ENCODE measurements at regions not wholly inside any gene's neighbourhood (a gene's known extent, or its start where the extent isn't known, plus 50 kb on each side); places are given as distances from the start of the nearest gene placed in this dataset.

DNA sequence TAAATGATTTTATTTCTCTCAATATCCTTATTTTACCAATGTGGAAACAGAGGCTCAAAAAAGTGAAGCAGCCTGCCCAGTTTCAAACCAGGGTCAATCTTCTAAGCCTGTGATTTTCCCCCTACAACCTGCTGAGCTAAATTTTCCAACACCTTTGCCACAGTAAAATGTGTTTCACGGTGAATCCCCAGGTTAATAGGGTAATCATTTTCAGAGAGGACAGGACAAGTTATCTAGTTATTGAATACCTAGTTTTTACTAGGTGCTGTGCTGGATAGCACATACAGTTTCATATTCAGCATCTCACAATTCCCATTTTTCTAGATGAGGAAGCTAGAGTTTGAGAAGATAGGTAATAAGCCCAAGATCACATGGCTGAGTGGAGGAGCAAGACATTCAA lies 236.6 kb downstream of the PTH2R start:
- TF ChIP-seq EZH2phosphoT487 (IDR thresholded peaks at IDR 0.05; ENCODE audit: borderline replicate concordance, low read depth) (no peak), CHD2 (IDR thresholded peaks at IDR 0.05; ENCODE audit: low read length, partially characterized antibody) (no peak), GATA2 (CRISPR knock-in tag; IDR thresholded peaks at IDR 0.05) (no peak), TCF12 (IDR thresholded peaks at IDR 0.05) (no peak), JUND (IDR thresholded peaks at IDR 0.05) (no peak)
- TF ChIP-seq, protein P1, sequence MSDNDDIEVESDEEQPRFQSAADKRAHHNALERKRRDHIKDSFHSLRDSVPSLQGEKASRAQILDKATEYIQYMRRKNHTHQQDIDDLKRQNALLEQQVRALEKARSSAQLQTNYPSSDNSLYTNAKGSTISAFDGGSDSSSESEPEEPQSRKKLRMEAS (IDR thresholded peaks at IDR 0.05; ENCODE audit: low read depth), result no peak
- TF ChIP-seq, protein P2, sequence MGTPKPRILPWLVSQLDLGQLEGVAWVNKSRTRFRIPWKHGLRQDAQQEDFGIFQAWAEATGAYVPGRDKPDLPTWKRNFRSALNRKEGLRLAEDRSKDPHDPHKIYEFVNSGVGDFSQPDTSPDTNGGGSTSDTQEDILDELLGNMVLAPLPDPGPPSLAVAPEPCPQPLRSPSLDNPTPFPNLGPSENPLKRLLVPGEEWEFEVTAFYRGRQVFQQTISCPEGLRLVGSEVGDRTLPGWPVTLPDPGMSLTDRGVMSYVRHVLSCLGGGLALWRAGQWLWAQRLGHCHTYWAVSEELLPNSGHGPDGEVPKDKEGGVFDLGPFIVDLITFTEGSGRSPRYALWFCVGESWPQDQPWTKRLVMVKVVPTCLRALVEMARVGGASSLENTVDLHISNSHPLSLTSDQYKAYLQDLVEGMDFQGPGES (IDR thresholded peaks at IDR 0.05; ENCODE audit: low read depth, low read length), result no peak
- no peaks in the 10 kb centered on the region for H3K79me2 ChIP-seq (ENCODE audit: insufficient read depth)
- H4K20me1 ChIP-seq (ENCODE audit: insufficient read depth), result no peaks in the 10 kb centered on the region
- no peak for DNase-seq
- ChIA-PET CTCF (interaction anchor here (1.5 kb wide), 1 partner anchor 9 kb away, joined by 4 read pairs; no protein-coding TSS in a partner anchor), POLR2A (no interaction called here)
- H3K4me1 ChIP-seq (ENCODE audit: control insufficient read depth in 1 of 2, insufficient read depth in 2 of 2, low read depth in 1 of 2, low read length in 1 of 2), result no peaks in the 10 kb centered on the region
- no peak overlapping the region for H3K4me2 ChIP-seq
- H3K27ac ChIP-seq (ENCODE audit: low read depth in 2 of 2, low read length in 1 of 2), result no peak overlapping the region
- 6% methylated on average over 1 of the region's 1 CpG for WGBS (ENCODE audit: low lambda C conversion rate)
- no peaks in the 10 kb centered on the region for H3F3A ChIP-seq (replicated peaks; ENCODE audit: insufficient read depth)
- H3K9ac ChIP-seq, result no peak overlapping the region
- no peak overlapping the region for H2AFZ ChIP-seq (ENCODE audit: low read depth)
- no peaks in the 10 kb centered on the region for H3K9me3 ChIP-seq
- H3K4me3 ChIP-seq (ENCODE audit: low read depth in 2 of 2, low read length in 1 of 2), result no peak overlapping the region
- no peaks in the 10 kb centered on the region for H3K27me3 ChIP-seq (ENCODE audit: insufficient read depth)
- H3K36me3 ChIP-seq (replicated peaks in 1 of 2; ENCODE audit: control insufficient read depth in 1 of 2, insufficient read depth in 2 of 2, low read length in 1 of 2), result no peaks in the 10 kb centered on the region
- no peaks in the 10 kb centered on the region for H3K9me2 ChIP-seq

DNA sequence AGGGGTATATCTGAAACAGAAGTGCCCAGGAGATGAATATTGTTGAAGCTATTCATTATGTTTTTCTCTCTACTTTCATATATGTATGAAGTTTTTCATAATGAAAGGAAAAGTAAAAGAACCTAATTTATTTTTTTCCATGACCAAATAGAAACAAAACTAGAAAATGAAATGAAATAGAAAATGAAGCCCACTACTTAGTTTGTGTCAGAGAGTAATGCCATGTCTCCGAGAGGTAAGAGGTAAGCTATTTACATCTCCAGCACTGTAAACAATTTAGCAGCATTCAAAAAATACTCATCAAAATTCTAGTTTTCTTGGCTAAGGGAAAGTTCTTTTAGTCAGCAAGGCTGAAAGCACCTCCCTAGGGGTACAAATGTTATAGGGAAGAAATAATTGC lies 238.6 kb downstream of the PTH2R start:
- 38% methylated on average over 1 of the region's 1 CpG for WGBS (ENCODE audit: low lambda C conversion rate)

More for the DNA sequence above, 238.6 kb downstream of the PTH2R start:
- Histone ChIP-seq H3K4me3 (ENCODE audit: low read depth in 2 of 2, low read length in 1 of 2) (no peak overlapping the region), H3K27ac (ENCODE audit: low read depth in 2 of 2, low read length in 1 of 2) (no peak overlapping the region), H3K9me2 (no peaks in the 10 kb centered on the region), H3K36me3 (replicated peaks in 1 of 2; ENCODE audit: control insufficient read depth in 1 of 2, insufficient read depth in 2 of 2, low read length in 1 of 2) (no peaks in the 10 kb centered on the region), H3K9ac (no peak overlapping the region), H3K27me3 (ENCODE audit: insufficient read depth) (no peaks in the 10 kb centered on the region), H3K4me2 (no peak overlapping the region), H4K20me1 (ENCODE audit: insufficient read depth) (no peaks in the 10 kb centered on the region), H3K9me3 (no peaks in the 10 kb centered on the region), H3K4me1 (ENCODE audit: control insufficient read depth in 1 of 2, insufficient read depth in 2 of 2, low read depth in 1 of 2, low read length in 1 of 2) (no peaks in the 10 kb centered on the region), H3K79me2 (ENCODE audit: insufficient read depth) (no peaks in the 10 kb centered on the region), H2AFZ (ENCODE audit: low read depth) (no peak overlapping the region), H3F3A (replicated peaks; ENCODE audit: insufficient read depth) (no peaks in the 10 kb centered on the region)
- no peak for DNase-seq
- CTCF ChIA-PET, result no interaction called here
- POLR2A ChIA-PET, result no interaction called here
- no peak for TF ChIP-seq TEAD4 (IDR thresholded peaks at IDR 0.05; ENCODE audit: borderline replicate concordance, insufficient read depth)
- no peak for TF ChIP-seq RAD21 (IDR thresholded peaks at IDR 0.05; ENCODE audit: low read length)
- TF ChIP-seq, protein P3, sequence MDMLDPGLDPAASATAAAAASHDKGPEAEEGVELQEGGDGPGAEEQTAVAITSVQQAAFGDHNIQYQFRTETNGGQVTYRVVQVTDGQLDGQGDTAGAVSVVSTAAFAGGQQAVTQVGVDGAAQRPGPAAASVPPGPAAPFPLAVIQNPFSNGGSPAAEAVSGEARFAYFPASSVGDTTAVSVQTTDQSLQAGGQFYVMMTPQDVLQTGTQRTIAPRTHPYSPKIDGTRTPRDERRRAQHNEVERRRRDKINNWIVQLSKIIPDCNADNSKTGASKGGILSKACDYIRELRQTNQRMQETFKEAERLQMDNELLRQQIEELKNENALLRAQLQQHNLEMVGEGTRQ (IDR thresholded peaks at IDR 0.05; ENCODE audit: borderline replicate concordance, low read depth, low read length), result no peak
- TF ChIP-seq CHD2 (IDR thresholded peaks at IDR 0.05; ENCODE audit: low read length, partially characterized antibody), result no peak
- TF ChIP-seq, protein P4, sequence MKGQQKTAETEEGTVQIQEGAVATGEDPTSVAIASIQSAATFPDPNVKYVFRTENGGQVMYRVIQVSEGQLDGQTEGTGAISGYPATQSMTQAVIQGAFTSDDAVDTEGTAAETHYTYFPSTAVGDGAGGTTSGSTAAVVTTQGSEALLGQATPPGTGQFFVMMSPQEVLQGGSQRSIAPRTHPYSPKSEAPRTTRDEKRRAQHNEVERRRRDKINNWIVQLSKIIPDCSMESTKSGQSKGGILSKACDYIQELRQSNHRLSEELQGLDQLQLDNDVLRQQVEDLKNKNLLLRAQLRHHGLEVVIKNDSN (IDR thresholded peaks at IDR 0.05; ENCODE audit: borderline replicate concordance, low read depth), result no peak
- no peak for TF ChIP-seq MXI1 (IDR thresholded peaks at IDR 0.05; ENCODE audit: low read depth, low read length)
- TF ChIP-seq, protein P5, sequence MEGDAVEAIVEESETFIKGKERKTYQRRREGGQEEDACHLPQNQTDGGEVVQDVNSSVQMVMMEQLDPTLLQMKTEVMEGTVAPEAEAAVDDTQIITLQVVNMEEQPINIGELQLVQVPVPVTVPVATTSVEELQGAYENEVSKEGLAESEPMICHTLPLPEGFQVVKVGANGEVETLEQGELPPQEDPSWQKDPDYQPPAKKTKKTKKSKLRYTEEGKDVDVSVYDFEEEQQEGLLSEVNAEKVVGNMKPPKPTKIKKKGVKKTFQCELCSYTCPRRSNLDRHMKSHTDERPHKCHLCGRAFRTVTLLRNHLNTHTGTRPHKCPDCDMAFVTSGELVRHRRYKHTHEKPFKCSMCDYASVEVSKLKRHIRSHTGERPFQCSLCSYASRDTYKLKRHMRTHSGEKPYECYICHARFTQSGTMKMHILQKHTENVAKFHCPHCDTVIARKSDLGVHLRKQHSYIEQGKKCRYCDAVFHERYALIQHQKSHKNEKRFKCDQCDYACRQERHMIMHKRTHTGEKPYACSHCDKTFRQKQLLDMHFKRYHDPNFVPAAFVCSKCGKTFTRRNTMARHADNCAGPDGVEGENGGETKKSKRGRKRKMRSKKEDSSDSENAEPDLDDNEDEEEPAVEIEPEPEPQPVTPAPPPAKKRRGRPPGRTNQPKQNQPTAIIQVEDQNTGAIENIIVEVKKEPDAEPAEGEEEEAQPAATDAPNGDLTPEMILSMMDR (IDR thresholded peaks at IDR 0.05), result no peak
- TF ChIP-seq FOXJ3 (CRISPR knock-in tag; IDR thresholded peaks at IDR 0.05), result no peak

Data from SK-N-SH (cell line).